Stomach (tissue), 8 donors: ENCODE measurements at regions not wholly inside any gene's neighbourhood (a gene's known extent, or its start where the extent isn't known, plus 50 kb on each side); places are given as distances from the start of the nearest gene placed in this dataset.

Experiments used
- DNase-seq, 2 donors: peaks; one replicate each; pipeline versions ENCODE4 v3.0.0 to v3.0.0-alpha.2; 2013 to 2019
- H3K27ac ChIP-seq, 5 donors: fragments of 200-600 bp in 4 of 5; sonication (generic) in 4 of 5; one replicate each; pipeline ENCODE4 v1.5.1; 2013 to 2019; ENCODE audit warnings: mild to moderate bottlenecking in 1 of 5, moderate library complexity in 1 of 5
- H3K27me3 ChIP-seq, 3 donors: fragments of 200-600 bp; sonication (generic); one replicate each; pipeline ENCODE4 v1.5.1; 2017 to 2019; ENCODE audit warnings: mixed run types in 1 of 3
- H3K36me3 ChIP-seq, 4 donors: fragments of 200-600 bp; sonication (generic); 1 replicate in 3 of 4; 2 replicates in 1 of 4; pipeline ENCODE4 v1.5.1; 2016 to 2019
- H3K4me1 ChIP-seq, 4 donors: fragments of 200-600 bp; sonication (generic); one replicate each; pipeline ENCODE4 v1.5.1; 2016 to 2019
- H3K4me3 ChIP-seq, 4 donors: fragments of 200-600 bp; sonication (generic) in 3 of 4; one replicate each; pipeline ENCODE4 v1.5.1; 2016 to 2019; ENCODE audit warnings: mild to moderate bottlenecking in 1 of 4
- H3K9me3 ChIP-seq, 4 donors: fragments of 200-600 bp; sonication (generic); one replicate each; pipeline ENCODE4 v1.5.1; 2016 to 2019
- CTCF ChIP-seq, 7 experiments: fragments of 450-650 bp in 4 of 7; fragments of 200-600 bp in 3 of 7; sonication (generic) in 3 of 7; IDR thresholded peaks; one replicate each; pipeline ENCODE4 v1.5.1; 2016 to 2019; ENCODE audit warnings: antibody characterized with exemption in 7 of 7, control low read depth in 2 of 7, mild to moderate bottlenecking in 1 of 7
- EP300 ChIP-seq: sonication (generic); formaldehyde crosslinking; IDR thresholded peaks from one replicate; pipeline ENCODE4 v1.6.1; 2017; ENCODE audit warnings: antibody characterized with exemption
- POLR2A ChIP-seq, 4 donors: fragments of 450-650 bp; IDR thresholded peaks; one replicate each; pipeline ENCODE4 v1.6.1; 2016; ENCODE audit warnings: antibody characterized with exemption in 4 of 4, control low read depth in 2 of 4, mild to moderate bottlenecking in 1 of 4, moderate library complexity in 1 of 4
- POLR2AphosphoS5 ChIP-seq, 3 donors: sonication (generic); formaldehyde crosslinking; IDR thresholded peaks; one replicate each; pipeline ENCODE4 v1.6.1; 2016; ENCODE audit warnings: antibody characterized with exemption in 3 of 3
- whole genome bisulfite sequencing, 5 donors: extraction: QIAGEN DNeasy Blood & Tissue Kit in 3 of 5; methylation state at CpG; one replicate each; pipeline versions ENCODE4 v1.1.5 to v1.1.7; 2013 to 2018; 5-methylcytosine and 5-hydroxymethylcytosine counted together
- intact Hi-C: fragments of 100-400 bp; cut with DNase I; formaldehyde crosslinking; loops from one replicate; pipeline ENCODE4 v1.15.1; 2023; ENCODE audit warnings: low total_unique reads
- donor health status: healthy with polysubstance abuse.
- donor health status: Bipolar disorder and iron deficiency.
- donor health status: healthy.

GRCh38 chr14:96944297-96944696 lies 147.1 kb downstream of the VRK1 start:
- DNase-seq = no peak
- 36 to 58% (median 49%) methylated on average over 4 to 6 of the region's 6 CpGs for WGBS, 5 donors

GRCh38 chr14:96945721-96946120 lies 148.5 kb downstream of the VRK1 start:
- no peaks in the 10 kb centered on the region for H3K36me3 ChIP-seq
- intact Hi-C loops = no loop called here
- H3K27me3 ChIP-seq = no peaks in the 10 kb centered on the region
- TF ChIP-seq EP300 (no peak), POLR2AphosphoS5 (IDR thresholded peaks at IDR 0.05) (no peak), CTCF (IDR thresholded peaks at IDR 0.05) (no peak), POLR2A (IDR thresholded peaks at IDR 0.05) (no peak)
- no peaks in the 10 kb centered on the region for H3K4me1 ChIP-seq
- no peak for DNase-seq
- no peak overlapping the region for H3K4me3 ChIP-seq
- H3K9me3 ChIP-seq = no peaks in the 10 kb centered on the region
- 86 to 91% (median 89%) methylated on average over 7 of the region's 7 CpGs for WGBS, 5 donors
- no peak overlapping the region for H3K27ac ChIP-seq

More at GRCh38 chr14:96944297-96944696, 147.1 kb downstream of the VRK1 start:
- no peaks in the 10 kb centered on the region for H3K9me3 ChIP-seq
- TF ChIP-seq POLR2A (IDR thresholded peaks at IDR 0.05) (no peak), CTCF (IDR thresholded peaks at IDR 0.05) (no peak), POLR2AphosphoS5 (IDR thresholded peaks at IDR 0.05) (no peak), EP300 (no peak)
- intact Hi-C loops = no loop called here
- no peaks in the 10 kb centered on the region for H3K27me3 ChIP-seq
- H3K27ac ChIP-seq = no peak overlapping the region
- H3K36me3 ChIP-seq = no peaks in the 10 kb centered on the region
- H3K4me3 ChIP-seq = no peak overlapping the region
- H3K4me1 ChIP-seq = no peaks in the 10 kb centered on the region

GRCh38 chr14:96949594-96949993 lies 152.4 kb downstream of the VRK1 start:
- DNase-seq = no peak
- Histone ChIP-seq H3K36me3 (no peaks in the 10 kb centered on the region), H3K27ac (no peak overlapping the region), H3K27me3 (no peaks in the 10 kb centered on the region), H3K4me3 (no peak overlapping the region), H3K9me3 (no peaks in the 10 kb centered on the region), H3K4me1 (no peaks in the 10 kb centered on the region)
- WGBS, 5 donors = 63 to 88% (median 82%) methylated on average over 3 of the region's 3 CpGs
- TF ChIP-seq EP300 = no peak
- TF ChIP-seq POLR2A (IDR thresholded peaks at IDR 0.05) = no peak
- TF ChIP-seq CTCF (IDR thresholded peaks at IDR 0.05) = no peak
- no peak for TF ChIP-seq POLR2AphosphoS5 (IDR thresholded peaks at IDR 0.05)
- intact Hi-C loops = no loop called here

- Histone ChIP-seq H3K36me3 (no peaks in the 10 kb centered on the region), H3K27ac (no peak overlapping the region), H3K9me3 (no peaks in the 10 kb centered on the region), H3K4me1 (no peaks in the 10 kb centered on the region), H3K27me3 (no peaks in the 10 kb centered on the region), H3K4me3 (no peak overlapping the region)
- WGBS, 5 donors = 71 to 85% (median 82%) methylated on average over 7 of the region's 7 CpGs
- TF ChIP-seq EP300 = no peak
- intact Hi-C loops = no loop called here
- DNase-seq = no peak
These were observed 154.3 kb downstream of the VRK1 start for GRCh38 chr14:96951511-96951910.

- no peaks in the 10 kb centered on the region for H3K9me3 ChIP-seq
- no peaks in the 10 kb centered on the region for H3K36me3 ChIP-seq
- H3K27ac ChIP-seq = no peak overlapping the region
- WGBS, 5 donors = 72 to 80% (median 75%) methylated on average over 9 of the region's 9 CpGs
- no peak overlapping the region for H3K4me3 ChIP-seq
- intact Hi-C loops = no loop called here
- no peaks in the 10 kb centered on the region for H3K4me1 ChIP-seq
- no peak for TF ChIP-seq CTCF (IDR thresholded peaks at IDR 0.05)
- no peak for TF ChIP-seq POLR2A (IDR thresholded peaks at IDR 0.05)
- no peak for TF ChIP-seq POLR2AphosphoS5 (IDR thresholded peaks at IDR 0.05)
- no peak for TF ChIP-seq EP300
- H3K27me3 ChIP-seq = no peaks in the 10 kb centered on the region
- DNase-seq = no peak
These were observed 156.1 kb downstream of the VRK1 start for GRCh38 chr14:96953087-96953874.
